IMR-90 (cell line): ENCODE measurements at regions not wholly inside any gene's neighbourhood (a gene's known extent, or its start where the extent isn't known, plus 50 kb on each side); places are given as distances from the start of the nearest gene placed in this dataset.

ENCODE experiments used
- ATAC-seq: fragments of 200-7000 bp; cut with Tn5 transposase; 2 replicates; pipeline ENCODE4 v1.9.1; 2020; ENCODE audit warnings: low read depth, mild to moderate bottlenecking, moderate library complexity
- BruUV-seq: library from RNA; stranded (reverse); fragments of 400-500 nt; replicated peaks from 2 replicates; lab custom pipeline; 2021; lab: Mats Ljungman, UMichigan
- CTCF ChIA-PET: fragments of 300-600 bp; formaldehyde crosslinking; extraction: SDS; loops from one replicate; lab custom pipeline; 2021; ENCODE audit warnings: antibody characterized with exemption; lab: Yijun Ruan, JAX
- POLR2A ChIA-PET: fragments of 300-600 bp; sonication (Branson Sonifier 250); formaldehyde crosslinking; loops from one replicate; lab custom pipeline; 2022; ENCODE audit warnings: antibody characterized with exemption; ENCODE audit not compliant: unreplicated experiment; lab: Charles Lee
- DNase-seq: peaks from one replicate; pipeline ENCODE4 v3.0.0; 2013
- H2AFZ ChIP-seq: replicated peaks from 2 replicates; pipeline ENCODE3; 2013; ENCODE audit warnings: low read length, mild to moderate bottlenecking; ENCODE audit not compliant: poor library complexity
- H2AK5ac ChIP-seq: 2 replicates; pipeline ENCODE4 v1.6.1; 2013; ENCODE audit warnings: low read depth, low read length, inconsistent platforms
- H2AK9ac ChIP-seq: replicated peaks from 2 replicates; pipeline ENCODE3; 2013; ENCODE audit warnings: mild to moderate bottlenecking, low read depth, low read length, moderate library complexity; ENCODE audit not compliant: poor library complexity
- H2BK120ac ChIP-seq: 2 replicates; pipeline ENCODE4 v1.6.1; 2013; ENCODE audit warnings: low read depth, low read length, inconsistent platforms
- H2BK15ac ChIP-seq: 3 replicates; pipeline ENCODE4 v1.6.1; 2013; ENCODE audit warnings: low read depth, low read length, inconsistent platforms
- H2BK20ac ChIP-seq: 2 replicates; pipeline ENCODE4 v1.6.1; 2013; ENCODE audit warnings: low read depth, mild to moderate bottlenecking, inconsistent platforms, low read length, moderate library complexity
- H2BK5ac ChIP-seq: 2 replicates; pipeline ENCODE4 v1.6.1; 2013; ENCODE audit warnings: mild to moderate bottlenecking, low read depth, low read length, inconsistent platforms; ENCODE audit not compliant: poor library complexity, severe bottlenecking
- H3K14ac ChIP-seq: replicated peaks from 2 replicates; pipeline ENCODE4 v1.6.1; 2013; ENCODE audit warnings: low read depth, low read length, inconsistent platforms
- H3K18ac ChIP-seq: 2 replicates; pipeline ENCODE4 v1.6.1; 2013; ENCODE audit warnings: low read depth, low read length, control low read depth
- H3K23ac ChIP-seq: 2 replicates; pipeline ENCODE4 v1.6.1; 2013; ENCODE audit warnings: low read depth, low read length, inconsistent platforms
- H3K27ac ChIP-seq: 2 replicates; pipeline ENCODE4 v1.5.1; 2013; ENCODE audit warnings: mild to moderate bottlenecking, control low read depth, low read length; ENCODE audit not compliant: insufficient read depth
- H3K27me3 ChIP-seq: 2 replicates; pipeline ENCODE4 v1.6.1; 2013; ENCODE audit warnings: low read length; ENCODE audit not compliant: control insufficient read depth, insufficient read depth
- H3K36me3 ChIP-seq: 2 replicates; pipeline ENCODE4 v1.6.1; 2013; ENCODE audit warnings: low read length, mixed read lengths; ENCODE audit not compliant: control insufficient read depth, insufficient read depth
- H3K4ac ChIP-seq: 2 replicates; pipeline ENCODE4 v1.6.1; 2013; ENCODE audit warnings: low read depth, low read length, inconsistent platforms
- H3K4me1 ChIP-seq: 2 replicates; pipeline ENCODE4 v1.6.1; 2013; ENCODE audit warnings: low read length, mixed read lengths; ENCODE audit not compliant: control insufficient read depth, insufficient read depth
- H3K4me2 ChIP-seq: 2 replicates; pipeline ENCODE4 v1.6.1; 2013; ENCODE audit warnings: low read depth, mild to moderate bottlenecking, control low read depth, low read length, moderate library complexity
- H3K4me3 ChIP-seq: 2 replicates; pipeline ENCODE4 v1.5.1; 2013; ENCODE audit warnings: low read depth, mild to moderate bottlenecking, control low read depth, low read length, moderate library complexity; ENCODE audit not compliant: insufficient read depth
- H3K56ac ChIP-seq: 2 replicates; pipeline ENCODE4 v1.6.1; 2013; ENCODE audit warnings: low read length, inconsistent platforms; ENCODE audit not compliant: insufficient read depth; ENCODE audit errors: extremely low read depth
- H3K79me1 ChIP-seq, 2 experiments: 2 replicates each; pipeline ENCODE4 v1.6.1; 2013; ENCODE audit warnings: low read length in 2 of 2, inconsistent platforms in 1 of 2, low read depth in 1 of 2
- H3K9ac ChIP-seq: 2 replicates; pipeline ENCODE4 v1.6.1; 2013; ENCODE audit warnings: low read depth, low read length, control low read depth
- H3K9me1 ChIP-seq: 2 replicates; pipeline ENCODE4 v1.6.1; 2013; ENCODE audit warnings: low read length, inconsistent platforms; ENCODE audit not compliant: insufficient read depth
- H3K9me3 ChIP-seq: 2 replicates; pipeline ENCODE4 v1.6.1; 2013; ENCODE audit warnings: low read length; ENCODE audit not compliant: control insufficient read depth, insufficient read depth
- H4K20me1 ChIP-seq: 2 replicates; pipeline ENCODE4 v1.6.1; 2013; ENCODE audit warnings: low read length, inconsistent platforms; ENCODE audit not compliant: insufficient read depth
- H4K5ac ChIP-seq: 2 replicates; pipeline ENCODE4 v1.6.1; 2013; ENCODE audit warnings: mild to moderate bottlenecking, low read depth, low read length, control low read depth
- H4K8ac ChIP-seq, 2 experiments: 2 replicates each; pipeline ENCODE4 v1.6.1; 2013; ENCODE audit warnings: low read depth in 2 of 2, low read length in 2 of 2, control low read depth in 1 of 2, inconsistent platforms in 1 of 2
- H4K91ac ChIP-seq: 2 replicates; pipeline ENCODE4 v1.6.1; 2013; ENCODE audit warnings: low read depth, low read length, inconsistent platforms; ENCODE audit not compliant: insufficient read depth
- BHLHE40 ChIP-seq: fragments of 150-350 bp; IDR thresholded peaks from 2 replicates; pipeline ENCODE4 v1.6.1; 2016; ENCODE audit warnings: mild to moderate bottlenecking, low read depth, low read length
- CTCF ChIP-seq: conservative IDR thresholded peaks from 2 replicates; pipeline ENCODE4 v1.5.1; 2012; ENCODE audit warnings: mild to moderate bottlenecking, low read depth, low read length, improper control_type of control experiment
- ELK1 ChIP-seq: fragments of 150-350 bp; IDR thresholded peaks from 2 replicates; pipeline ENCODE4 v1.6.1; 2016; ENCODE audit warnings: low read depth, mild to moderate bottlenecking, low read length, moderate library complexity, borderline replicate concordance
- MAFK ChIP-seq: IDR thresholded peaks from 2 replicates; pipeline ENCODE4 v1.6.1; 2012; ENCODE audit warnings: low read depth, low read length, improper control_type of control experiment
- NFE2L2 ChIP-seq: fragments of 150-350 bp; IDR thresholded peaks from 2 replicates; pipeline ENCODE4 v1.6.1; 2016; ENCODE audit warnings: low read depth, mild to moderate bottlenecking, low read length
- SMC3 ChIP-seq: fragments of 150-350 bp; IDR thresholded peaks from 2 replicates; pipeline ENCODE4 v1.6.1; 2016; ENCODE audit warnings: low read depth, mild to moderate bottlenecking, antibody characterized with exemption, low read length, moderate library complexity
- WGBS, 2 experiments: methylation state at CpG; one replicate each; pipeline versions ENCODE4 v1.1.5 to v1.1.7; 2013; ENCODE audit warnings: missing lambda C conversion rate in 2 of 2; ENCODE audit not compliant: insufficient read length in 1 of 2; ENCODE audit errors: extremely low coverage in 2 of 2; 5-methylcytosine and 5-hydroxymethylcytosine counted together
- dilution Hi-C: fragments of 300-500 bp; cut with HindIII; formaldehyde crosslinking; loops from one replicate; pipeline ENCODE4 v1.14.3; 2018; ENCODE audit warnings: low sequenced_read_pairs; ENCODE audit not compliant: unreplicated experiment
- in situ Hi-C: fragments of 300-500 bp; cut with MboI; formaldehyde crosslinking; loops from 3 replicates; pipeline ENCODE4 v1.14.3; 2019; ENCODE audit warnings: low sequenced_read_pairs, inconsistent platforms, mixed read lengths
- intact Hi-C: fragments of 100-400 bp; cut with micrococcal nuclease; formaldehyde crosslinking; loops from 2 replicates; pipeline ENCODE4 v1.10.0; 2022

DNA sequence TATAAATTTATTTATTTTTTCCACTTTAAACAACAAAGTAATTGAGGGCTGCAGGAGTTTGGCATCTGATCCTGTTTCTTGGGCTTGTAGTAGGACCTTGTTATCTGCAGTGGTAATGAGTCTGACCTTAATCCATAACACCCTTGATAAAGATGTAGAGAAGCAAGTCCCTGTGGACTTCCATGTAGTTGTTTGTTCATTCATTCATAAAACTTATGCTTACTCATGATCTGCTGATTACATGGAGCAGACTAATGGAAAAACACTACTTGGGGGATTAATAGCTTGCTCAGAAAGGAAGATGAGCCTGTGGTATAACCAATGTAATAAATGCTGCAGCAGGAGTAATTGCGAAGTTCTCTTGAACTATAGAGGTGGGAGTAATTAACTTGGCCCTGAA lies 271.5 kb upstream of the TBL1XR1 start:
- H3K9me3 ChIP-seq = no peaks in the 10 kb centered on the region
- H3K14ac ChIP-seq = no peak overlapping the region
- H2BK20ac ChIP-seq = no peak overlapping the region; the same call in 1 of the 2 replicates
- WGBS, 2 experiments = 100% methylated on average over 1 of the region's 1 CpG; no CpG with 5 or more reads in 1 of the 2 experiments
- TF ChIP-seq ELK1 = no peak
- TF ChIP-seq CTCF = no peak
- no peak for TF ChIP-seq SMC3
- TF ChIP-seq BHLHE40 = no peak
- peak; percentile 38; the same call in 1 of the 2 replicates for TF ChIP-seq MAFK
- TF ChIP-seq NFE2L2 = peak; percentile 19; the same call in 1 of the 2 replicates
- peak; percentile 49 for DNase-seq
- H4K20me1 ChIP-seq = no peaks in the 10 kb centered on the region
- peaks cover 10% of the 10 kb centered on the region for H3K4me1 ChIP-seq
- H3K79me1 ChIP-seq = no peaks in the 10 kb centered on the region
- peak overlapping the region; percentile 49; the same call in 1 of the 2 replicates for H3K18ac ChIP-seq
- H4K8ac ChIP-seq = no peak overlapping the region
- H3K23ac ChIP-seq = no peak overlapping the region
- H3K56ac ChIP-seq = no peak overlapping the region
- no peak overlapping the region for H2AK9ac ChIP-seq
- peak overlapping the region; percentile 17; the same call in 1 of the 3 replicates for H2BK15ac ChIP-seq
- dilution Hi-C loops (no loop called here), in situ Hi-C loops (loop anchor here (5.0 kb wide), 1 partner anchor 272 kb away; the partner anchor contains the start of gene TBL1XR1), intact Hi-C loops (no loop called here)
- no peak overlapping the region for H4K5ac ChIP-seq
- H3K27me3 ChIP-seq = no peaks in the 10 kb centered on the region
- no peak overlapping the region for H3K9ac ChIP-seq
- no peak overlapping the region for H2AFZ ChIP-seq
- no peaks in the 10 kb centered on the region for H3K36me3 ChIP-seq
- no peak overlapping the region for H3K27ac ChIP-seq
- H3K4me3 ChIP-seq = no peak overlapping the region
- H3K4ac ChIP-seq = peak overlapping the region; percentile 22; the same call in 1 of the 2 replicates
- 0 out of 2 replicates have a peak overlapping the region, but pooled peaks have one; percentile 4 for H4K91ac ChIP-seq
- no peak overlapping the region; the same call in 1 of the 2 replicates for H2AK5ac ChIP-seq
- peak; percentile 19; the same call in 1 of the 2 replicates for ATAC-seq
- POLR2A ChIA-PET = interaction anchor here (0.5 kb wide), 1 partner anchor 71 kb away, joined by 12 read pairs; no protein-coding TSS in a partner anchor
- H3K4me2 ChIP-seq = no peak overlapping the region
- H2BK120ac ChIP-seq = peak overlapping the region; percentile 53
- H2BK5ac ChIP-seq = peak overlapping the region; percentile 25
- BruUV-seq = no TSS peak
- CTCF ChIA-PET = interaction anchor here (1.0 kb wide), 1 partner anchor 309 kb away, joined by 3 read pairs; no protein-coding TSS in a partner anchor
- H3K9me1 ChIP-seq = peaks cover 7% of the 10 kb centered on the region; the same call in 1 of the 2 replicates
